ENCODE measurements at regions not wholly inside any gene's neighbourhood (a gene's known extent, or its start where the extent isn't known, plus 50 kb on each side); places are given as distances from the start of the nearest gene placed in this dataset.
A peak's percentile ranks its signal among the peaks of the same experiment; 100 is the strongest.
"Not testable (repeated sequence)": the region's sequence is repeated elsewhere in the genome, so short reads cannot be mapped to it uniquely, and the experiment has no call there.

- DNase-seq, result no peak
Measured at GRCh38 chr10:70967591-70968587, 79.5 kb upstream of the PCBD1 start.

GRCh38 chr10:70969188-70969587 is 80.8 kb upstream of the PCBD1 start:
- DNase-seq, result no peak

- DNase-seq, result no peak
Measured at GRCh38 chr10:70970830-70971229, 82.5 kb upstream of the PCBD1 start.

GRCh38 chr10:70973275-70973674 is 84.9 kb upstream of the PCBD1 start:
- DNase-seq, result no peak

GRCh38 chr10:70974351-70974901 is 86.1 kb upstream of the PCBD1 start:
- DNase-seq, result no peak

- no peak for DNase-seq
Measured at GRCh38 chr10:70974920-70975319, 86.6 kb upstream of the PCBD1 start.

GRCh38 chr10:70976063-70976695 is 87.8 kb upstream of the PCBD1 start:
- no peak for DNase-seq

- DNase-seq, result no peak
Measured at GRCh38 chr10:70977625-70978024, 89.3 kb upstream of the PCBD1 start.

GRCh38 chr10:70978181-70978580 is 89.8 kb upstream of the PCBD1 start:
- no peak for DNase-seq

- no peak for DNase-seq
Measured at GRCh38 chr10:70978816-70979480, 90.6 kb upstream of the PCBD1 start.

GRCh38 chr10:70980687-70981086 is 92.3 kb upstream of the PCBD1 start:
- DNase-seq, result no peak

- DNase-seq, result no peak
Measured at GRCh38 chr10:70981171-70981836, 92.9 kb upstream of the PCBD1 start.

- no peak for DNase-seq
Measured at GRCh38 chr10:70981936-70982335, 93.6 kb upstream of the PCBD1 start.

GRCh38 chr10:70982443-70982842 is 94.1 kb upstream of the PCBD1 start:
- peak; percentile 5 for DNase-seq

GRCh38 chr10:70984986-70985722 is 96.8 kb upstream of the PCBD1 start:
- DNase-seq, result peak; percentile 12

- no peak for DNase-seq
Measured at GRCh38 chr10:70985824-70986622, 97.7 kb upstream of the PCBD1 start.

GRCh38 chr10:70986623-70986950 is 98.2 kb upstream of the PCBD1 start:
- DNase-seq, result no peak

- DNase-seq, result no peak
Measured at GRCh38 chr10:70987396-70988130, 99.2 kb upstream of the PCBD1 start.

GRCh38 chr10:70990156-70990555 is 101.8 kb upstream of the PCBD1 start:
- DNase-seq, result not testable (repeated sequence)

- no peak for DNase-seq
Measured at GRCh38 chr10:70990681-70991080, 102.3 kb upstream of the PCBD1 start.
